MCF 10A (cell line): ENCODE measurements at regions not wholly inside any gene's neighbourhood (a gene's known extent, or its start where the extent isn't known, plus 50 kb on each side); places are given as distances from the start of the nearest gene placed in this dataset.

Experiments
- BruUV-seq: library from RNA; stranded (reverse); fragments of 400-500 nt; replicated peaks from 2 replicates; lab custom pipeline; 2021; lab: Mats Ljungman, UMichigan
- CTCF ChIA-PET: fragments of 300-600 bp; sonication (Branson Sonifier 250); formaldehyde crosslinking; extraction: SDS; loops from one replicate; lab custom pipeline; 2021; ENCODE audit warnings: antibody characterized with exemption, inconsistent platforms; lab: Yijun Ruan, JAX
- POLR2A ChIA-PET: fragments of 300-600, 350-650 bp; sonication (Branson Sonifier 250); formaldehyde crosslinking; extraction: SDS; loops from one replicate; lab custom pipeline; 2020; ENCODE audit warnings: antibody characterized with exemption, inconsistent platforms; lab: Yijun Ruan, JAX
- DNase-seq: peaks from one replicate; pipeline ENCODE4 v3.0.0-alpha.2; 2018; ENCODE audit not compliant: unreplicated experiment
- H3K27ac Mint-ChIP-seq: one replicate; pipeline ENCODE4 v1.8.0; 2022; ENCODE audit warnings: mild to moderate bottlenecking, low read depth, mixed read lengths; ENCODE audit not compliant: unreplicated experiment
- H3K27me3 Mint-ChIP-seq: one replicate; pipeline ENCODE4 v1.8.0; 2022; ENCODE audit warnings: mixed read lengths; ENCODE audit not compliant: insufficient read depth, unreplicated experiment
- H3K36me3 Mint-ChIP-seq: one replicate; pipeline ENCODE4 v1.8.0; 2022; ENCODE audit warnings: mild to moderate bottlenecking, moderate library complexity, mixed read lengths; ENCODE audit not compliant: insufficient read depth, unreplicated experiment
- H3K4me1 Mint-ChIP-seq: one replicate; pipeline ENCODE4 v1.8.0; 2022; ENCODE audit warnings: mixed read lengths; ENCODE audit not compliant: insufficient read depth, unreplicated experiment
- H3K4me3 Mint-ChIP-seq: one replicate; pipeline ENCODE4 v1.8.0; 2022; ENCODE audit warnings: mild to moderate bottlenecking, moderate library complexity, mixed read lengths; ENCODE audit not compliant: unreplicated experiment
- H3K9me3 Mint-ChIP-seq: one replicate; pipeline ENCODE4 v1.8.0; 2022; ENCODE audit warnings: mixed read lengths; ENCODE audit not compliant: unreplicated experiment
- intact Hi-C: fragments of 100-400 bp; cut with micrococcal nuclease; formaldehyde crosslinking; loops from 2 replicates; pipeline ENCODE4 v1.14.1; 2022
- TF ChIP-seq, protein P1 (sequence below): fragments of 200-600 bp; IDR thresholded peaks from one replicate; pipeline ENCODE4 v1.8.0; 2022; ENCODE audit warnings: antibody characterized with exemption, mild to moderate bottlenecking; ENCODE audit not compliant: unreplicated experiment

DNA sequence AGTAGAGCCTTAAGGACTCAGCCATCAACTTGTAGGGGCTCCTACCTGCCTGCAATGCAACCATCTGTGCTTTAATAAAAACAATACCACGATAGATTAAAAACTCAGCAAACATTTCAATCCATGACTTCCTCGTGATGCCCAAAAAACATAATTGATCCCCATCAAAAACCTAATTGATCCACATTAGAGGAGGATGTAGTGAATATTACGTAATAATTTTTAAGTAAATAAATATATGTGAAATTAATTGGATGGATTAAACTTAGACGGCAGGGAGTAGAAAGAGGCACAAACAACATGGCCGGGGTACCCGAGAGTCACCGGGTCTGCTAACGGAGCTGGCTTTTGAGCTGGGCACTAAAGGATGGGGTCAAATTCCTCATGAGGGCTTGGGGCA is 87.3 kb downstream of the ARL4C start:
- Mint-ChIP-seq H3K36me3 (no peaks in the 10 kb centered on the region), H3K27me3 (no peaks in the 10 kb centered on the region), H3K9me3 (no peaks in the 10 kb centered on the region), H3K27ac (no peak overlapping the region), H3K4me3 (no peak overlapping the region), H3K4me1 (peaks cover 16% of the 10 kb centered on the region)
- POLR2A ChIA-PET = interaction anchor here (0.6 to 0.7 kb wide), 2 partner anchors 35 to 997 kb away, joined by 3 read pairs; no protein-coding TSS in a partner anchor
- CTCF ChIA-PET = no interaction called here
- no peak for DNase-seq
- TF ChIP-seq, protein P1, sequence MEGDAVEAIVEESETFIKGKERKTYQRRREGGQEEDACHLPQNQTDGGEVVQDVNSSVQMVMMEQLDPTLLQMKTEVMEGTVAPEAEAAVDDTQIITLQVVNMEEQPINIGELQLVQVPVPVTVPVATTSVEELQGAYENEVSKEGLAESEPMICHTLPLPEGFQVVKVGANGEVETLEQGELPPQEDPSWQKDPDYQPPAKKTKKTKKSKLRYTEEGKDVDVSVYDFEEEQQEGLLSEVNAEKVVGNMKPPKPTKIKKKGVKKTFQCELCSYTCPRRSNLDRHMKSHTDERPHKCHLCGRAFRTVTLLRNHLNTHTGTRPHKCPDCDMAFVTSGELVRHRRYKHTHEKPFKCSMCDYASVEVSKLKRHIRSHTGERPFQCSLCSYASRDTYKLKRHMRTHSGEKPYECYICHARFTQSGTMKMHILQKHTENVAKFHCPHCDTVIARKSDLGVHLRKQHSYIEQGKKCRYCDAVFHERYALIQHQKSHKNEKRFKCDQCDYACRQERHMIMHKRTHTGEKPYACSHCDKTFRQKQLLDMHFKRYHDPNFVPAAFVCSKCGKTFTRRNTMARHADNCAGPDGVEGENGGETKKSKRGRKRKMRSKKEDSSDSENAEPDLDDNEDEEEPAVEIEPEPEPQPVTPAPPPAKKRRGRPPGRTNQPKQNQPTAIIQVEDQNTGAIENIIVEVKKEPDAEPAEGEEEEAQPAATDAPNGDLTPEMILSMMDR = no peak
- BruUV-seq = no TSS peak
- intact Hi-C loops = no loop called here

DNA sequence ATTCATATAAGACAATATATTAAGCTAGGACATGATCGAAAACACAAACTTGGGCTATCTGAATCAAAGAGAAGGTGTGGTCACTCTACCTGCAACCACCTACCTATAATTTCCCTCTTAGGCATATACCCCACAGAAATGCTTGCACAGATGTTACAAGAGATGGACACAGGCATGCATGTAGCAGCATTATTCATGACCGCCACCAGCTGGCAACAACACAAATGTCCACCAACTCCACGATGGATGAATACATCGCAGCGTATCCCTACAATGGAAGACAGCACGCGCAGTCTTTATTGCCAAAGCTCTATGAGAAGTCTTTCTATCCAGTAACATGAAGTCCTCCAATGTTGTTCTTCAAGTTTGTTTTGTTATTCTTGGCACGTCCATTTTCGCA is 90.8 kb downstream of the ARL4C start:
- no peak for DNase-seq
- Mint-ChIP-seq H3K36me3 (no peaks in the 10 kb centered on the region), H3K4me3 (no peak overlapping the region), H3K27ac (no peak overlapping the region), H3K27me3 (no peaks in the 10 kb centered on the region), H3K4me1 (no peaks in the 10 kb centered on the region), H3K9me3 (no peaks in the 10 kb centered on the region)
- POLR2A ChIA-PET = interaction anchor here (0.6 to 1.7 kb wide), 2 partner anchors 17 to 20 kb away, joined by 3 to 4 read pairs; no protein-coding TSS in a partner anchor
- intact Hi-C loops = loop anchor here (1.0 kb wide), 1 partner anchor 270 kb away; no protein-coding TSS in a partner anchor
- TF ChIP-seq, protein P1 = no peak
- BruUV-seq = no TSS peak
- CTCF ChIA-PET = no interaction called here

DNA sequence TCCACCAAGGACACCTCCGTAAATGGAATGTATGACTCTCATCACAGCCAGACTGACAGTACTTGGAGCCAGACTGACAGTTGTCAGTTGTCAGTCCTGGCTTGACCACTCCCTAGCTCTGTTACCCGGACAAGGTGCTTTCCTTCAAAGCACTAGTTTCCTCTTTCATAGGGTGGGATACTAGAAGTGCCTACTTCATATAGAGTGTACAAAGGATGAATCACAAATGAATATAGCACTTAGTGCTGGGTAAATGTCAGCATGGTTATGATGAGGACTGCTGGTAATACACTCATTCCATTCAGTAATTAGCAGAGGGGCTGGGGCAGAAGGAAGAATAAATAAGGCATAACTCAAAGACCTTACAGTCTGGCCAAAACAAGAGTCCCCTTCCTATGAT is 91.4 kb downstream of the ARL4C start:
- H3K27ac Mint-ChIP-seq = no peak overlapping the region
- intact Hi-C loops = no loop called here
- BruUV-seq = no TSS peak
- no peaks in the 10 kb centered on the region for H3K9me3 Mint-ChIP-seq
- H3K4me3 Mint-ChIP-seq = no peak overlapping the region
- ChIA-PET POLR2A (interaction anchor here (0.9 to 1.7 kb wide), 2 partner anchors 21 to 36 kb away, joined by 3 to 4 read pairs; no protein-coding TSS in a partner anchor), CTCF (interaction anchor here (0.6 kb wide), 1 partner anchor 142 kb away, joined by 3 read pairs; no protein-coding TSS in a partner anchor)
- H3K36me3 Mint-ChIP-seq = no peaks in the 10 kb centered on the region
- no peaks in the 10 kb centered on the region for H3K27me3 Mint-ChIP-seq
- H3K4me1 Mint-ChIP-seq = no peaks in the 10 kb centered on the region
- TF ChIP-seq, protein P1 = no peak
- DNase-seq = no peak

DNA sequence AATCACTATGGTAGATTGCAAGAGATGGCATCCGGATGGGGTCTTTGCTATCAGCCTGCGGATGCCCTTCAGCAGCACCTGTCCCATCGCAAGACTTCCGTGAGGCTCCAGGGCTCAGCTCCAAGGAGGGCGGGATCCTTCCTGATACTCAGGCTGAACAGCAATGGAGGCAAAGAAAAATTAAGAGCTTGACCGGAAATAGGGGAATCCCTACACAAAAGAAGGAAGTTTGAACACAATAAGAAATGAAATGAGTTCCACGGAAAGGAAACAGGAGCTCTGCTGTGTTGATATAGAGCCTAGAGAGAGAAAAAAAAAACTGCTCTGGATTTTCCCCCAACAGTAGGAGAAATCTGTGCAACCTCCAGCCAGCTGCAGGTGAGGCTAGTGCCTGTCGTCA is 91.9 kb downstream of the ARL4C start:
- ChIA-PET POLR2A (interaction anchor here (0.9 to 1.7 kb wide), 2 partner anchors 21 to 36 kb away, joined by 3 to 4 read pairs; no protein-coding TSS in a partner anchor), CTCF (interaction anchor here (0.6 kb wide), 1 partner anchor 141 kb away, joined by 3 read pairs; no protein-coding TSS in a partner anchor)
- no peak overlapping the region for H3K27ac Mint-ChIP-seq

More for the DNA sequence above, 91.9 kb downstream of the ARL4C start:
- H3K9me3 Mint-ChIP-seq = no peaks in the 10 kb centered on the region
- TF ChIP-seq, protein P1 = no peak
- no peaks in the 10 kb centered on the region for H3K4me1 Mint-ChIP-seq
- no peaks in the 10 kb centered on the region for H3K27me3 Mint-ChIP-seq
- DNase-seq = no peak
- intact Hi-C loops = no loop called here
- H3K4me3 Mint-ChIP-seq = no peak overlapping the region
- no TSS peak for BruUV-seq
- no peaks in the 10 kb centered on the region for H3K36me3 Mint-ChIP-seq
